NCI-H510A (cell line): ENCODE measurements at regions not wholly inside any gene's neighbourhood (a gene's known extent, or its start where the extent isn't known, plus 50 kb on each side); places are given as distances from the start of the nearest gene placed in this dataset.
A peak's percentile ranks its signal among the peaks of the same experiment; 100 is the strongest.
"Not testable (repeated sequence)": the region's sequence is repeated elsewhere in the genome, so short reads cannot be mapped to it uniquely, and the experiment has no call there.

Experiments used
- DNase-seq: peaks from one replicate; lab custom pipeline; 2025; lab: John Stamatoyannopoulos, UW

GRCh38 chr5:38607396-38607795, 51.0 kb upstream of the LIFR start:
- DNase-seq, result no peak

GRCh38 chr5:38607930-38608564, 51.6 kb upstream of the LIFR start:
- peak; percentile 6 for DNase-seq

- no peak for DNase-seq
Measured at GRCh38 chr5:38608874-38609273, 52.4 kb upstream of the LIFR start.

GRCh38 chr5:38612851-38613250, 56.4 kb upstream of the LIFR start:
- no peak for DNase-seq

- no peak for DNase-seq
Measured at GRCh38 chr5:38613490-38613889, 57.0 kb upstream of the LIFR start.

GRCh38 chr5:38613992-38614836, 57.8 kb upstream of the LIFR start:
- peak; percentile 82 for DNase-seq

- no peak for DNase-seq
Measured at GRCh38 chr5:38615042-38615441, 58.6 kb upstream of the LIFR start.

- no peak for DNase-seq
Measured at GRCh38 chr5:38615981-38616451, 59.6 kb upstream of the LIFR start.

- DNase-seq, result no peak
Measured at GRCh38 chr5:38618154-38618553, 61.7 kb upstream of the LIFR start.

GRCh38 chr5:38621331-38621730, 64.9 kb upstream of the LIFR start:
- no peak for DNase-seq

- DNase-seq, result no peak
Measured at GRCh38 chr5:38621840-38622437, 65.5 kb upstream of the LIFR start.

- no peak for DNase-seq
Measured at GRCh38 chr5:38622723-38623129, 66.3 kb upstream of the LIFR start.

GRCh38 chr5:38624541-38624940, 68.1 kb upstream of the LIFR start:
- DNase-seq, result not testable (repeated sequence)

- DNase-seq, result not testable (repeated sequence)
Measured at GRCh38 chr5:38631376-38631775, 74.9 kb upstream of the LIFR start.

GRCh38 chr5:38634568-38635369, 78.3 kb upstream of the LIFR start:
- no peak for DNase-seq

- DNase-seq, result peak; percentile 78
Measured at GRCh38 chr5:38636626-38637025, 80.2 kb upstream of the LIFR start.

GRCh38 chr5:38638656-38639055, 82.2 kb upstream of the LIFR start:
- no peak for DNase-seq

- no peak for DNase-seq
Measured at GRCh38 chr5:38639377-38640358, 83.2 kb upstream of the LIFR start.

- no peak for DNase-seq
Measured at GRCh38 chr5:38641003-38641402, 84.6 kb upstream of the LIFR start.

GRCh38 chr5:38642189-38642911, 85.9 kb upstream of the LIFR start:
- DNase-seq, result no peak
